HepG2 (cell line): ENCODE measurements at regions not wholly inside any gene's neighbourhood (a gene's known extent, or its start where the extent isn't known, plus 50 kb on each side); places are given as distances from the start of the nearest gene placed in this dataset.

Source experiments
- ATAC-seq: fragments of 200-7000 bp; cut with Tn5 transposase; 3 replicates; pipeline ENCODE4 v1.9.1; 2020; ENCODE audit warnings: mild to moderate bottlenecking, moderate library complexity
- BruUV-seq: library from RNA; stranded (reverse); fragments of 400-500 nt; replicated peaks from 2 replicates; lab custom pipeline; 2021; lab: Mats Ljungman, UMichigan
- CTCF ChIA-PET: fragments of 300-600 bp; formaldehyde crosslinking; extraction: SDS; loops from one replicate; lab custom pipeline; 2021; ENCODE audit warnings: low total read pairs, inconsistent platforms, low intra/inter-chr PET ratio; lab: Yijun Ruan, JAX
- POLR2A ChIA-PET: fragments of 350-600 bp; sonication (Branson Sonifier 250); formaldehyde crosslinking; loops from one replicate; lab custom pipeline; 2020; ENCODE audit warnings: antibody characterized with exemption, inconsistent platforms; lab: Yijun Ruan, JAX
- DNase-seq: peaks from one replicate; pipeline ENCODE4 v3.0.0-alpha.2; 2015; ENCODE audit warnings: low spot score
- FAIRE-seq: peaks from 3 replicates; lab custom pipeline; 2011; peaks lifted over from hg19 to GRCh38; lab: Jason Lieb, UNC
- H2AFZ ChIP-seq: one replicate; pipeline ENCODE4 v1.6.1; 2011; ENCODE audit warnings: low read length, inconsistent platforms
- H3K27ac ChIP-seq: fragments of 300-600 bp; 3 replicates; pipeline ENCODE4 v1.8.0; 2011; ENCODE audit warnings: mixed run types, mild to moderate bottlenecking, mixed read lengths, low read length, inconsistent platforms; ENCODE audit not compliant: insufficient read depth; ENCODE audit errors: extremely low read length
- H3K27me3 ChIP-seq, 2 experiments: fragments of 200-600 bp in 1 of 2; 2 replicates in 1 of 2; 3 replicates in 1 of 2; pipeline versions ENCODE4 v1.6.0 to v1.8.0; 2011; ENCODE audit warnings: low read length in 2 of 2, mild to moderate bottlenecking in 2 of 2, moderate library complexity in 2 of 2, inconsistent platforms in 1 of 2; ENCODE audit not compliant: insufficient read depth in 2 of 2, control insufficient read depth in 1 of 2
- H3K36me3 ChIP-seq, 2 experiments: fragments of 200-600 bp in 1 of 2; replicated peaks in 1 of 2; 2 replicates in 1 of 2; 3 replicates in 1 of 2; pipeline versions ENCODE4 v1.5.1 to v1.8.0; 2011; ENCODE audit warnings: low read length in 2 of 2, inconsistent platforms in 1 of 2; ENCODE audit not compliant: insufficient read depth in 2 of 2, control insufficient read depth in 1 of 2
- H3K4me1 ChIP-seq: 2 replicates; pipeline ENCODE4 v1.5.1; 2012; ENCODE audit warnings: low read length, inconsistent platforms; ENCODE audit not compliant: insufficient read depth
- H3K4me2 ChIP-seq: 2 replicates; pipeline ENCODE4 v1.6.0; 2011; ENCODE audit warnings: low read depth, low read length, inconsistent platforms
- H3K4me3 ChIP-seq, 3 experiments: fragments of 200-600 bp in 1 of 3; sonication (generic), shearing (Covaris generic) in 1 of 3; replicated peaks in 1 of 3; 2 replicates each; pipeline ENCODE4 v1.5.1; 2011 to 2016; ENCODE audit warnings: low read length in 3 of 3, inconsistent platforms in 2 of 3, low read depth in 2 of 3, mild to moderate bottlenecking in 2 of 3, control low read depth in 1 of 3, mixed read lengths in 1 of 3; ENCODE audit not compliant: insufficient read depth in 1 of 3
- H3K79me2 ChIP-seq: one replicate; pipeline ENCODE4 v1.6.1; 2011; ENCODE audit warnings: low read length, inconsistent platforms; ENCODE audit not compliant: insufficient read depth
- H3K9ac ChIP-seq: 2 replicates; pipeline ENCODE4 v1.6.0; 2011; ENCODE audit warnings: mild to moderate bottlenecking, low read depth, low read length, inconsistent platforms; ENCODE audit not compliant: insufficient read depth
- H3K9me3 ChIP-seq: 2 replicates; pipeline ENCODE4 v1.5.1; 2012; ENCODE audit warnings: mild to moderate bottlenecking, low read length
- H4K20me1 ChIP-seq: 2 replicates; pipeline ENCODE4 v1.6.0; 2011; ENCODE audit warnings: inconsistent platforms, mild to moderate bottlenecking, low read length, moderate library complexity; ENCODE audit not compliant: insufficient read depth
- MAFF ChIP-seq: IDR thresholded peaks from 2 replicates; pipeline ENCODE4 v1.6.1; 2011; ENCODE audit warnings: low read depth, low read length, improper control_type of control experiment
- MAFK ChIP-seq, 2 experiments: IDR thresholded peaks in 1 of 2; conservative IDR thresholded peaks in 1 of 2; 2 replicates each; pipeline ENCODE4 v1.6.1; 2011; ENCODE audit warnings: improper control_type of control experiment in 2 of 2, low read length in 2 of 2
- NFIB ChIP-seq: sonication (generic); formaldehyde crosslinking; IDR thresholded peaks from 2 replicates; pipeline ENCODE4 v1.9.0; 2021; ENCODE audit warnings: missing genetic modification reagents, mild to moderate bottlenecking, borderline replicate concordance
- NR1H2 ChIP-seq: sonication (generic); formaldehyde crosslinking; IDR thresholded peaks from 2 replicates; pipeline ENCODE4 v1.8.1; 2022; ENCODE audit warnings: low read depth, missing genetic modification reagents, borderline replicate concordance
- SP2 ChIP-seq: sonication (generic); formaldehyde crosslinking; IDR thresholded peaks from 2 replicates; pipeline ENCODE4 v1.5.1; 2020; ENCODE audit warnings: mild to moderate bottlenecking, missing genetic modification reagents
- SRSF1 ChIP-seq: fragments of 200-400 bp; formaldehyde crosslinking; optimal IDR thresholded peaks from 2 replicates; pipeline ENCODE3; 2017; ENCODE audit warnings: mild to moderate bottlenecking, low read depth, low read length, moderate library complexity
- ZNF274 ChIP-seq: sonication (generic); formaldehyde crosslinking; IDR thresholded peaks from 2 replicates; pipeline ENCODE4 v1.5.1; 2020; ENCODE audit warnings: mild to moderate bottlenecking, missing genetic modification reagents
- ZNF292 ChIP-seq: sonication (generic); formaldehyde crosslinking; IDR thresholded peaks from 2 replicates; pipeline ENCODE4 v1.8.1; 2022; ENCODE audit warnings: mild to moderate bottlenecking, low read depth, missing genetic modification reagents, borderline replicate concordance
- ZNF530 ChIP-seq: sonication (generic); formaldehyde crosslinking; IDR thresholded peaks from 2 replicates; pipeline ENCODE4 v1.5.0; 2020; ENCODE audit warnings: low read depth, mild to moderate bottlenecking, missing genetic modification reagents
- WGBS: methylation state at CpG from one replicate; pipeline ENCODE4 v1.1.6; 2017; ENCODE audit warnings: low lambda C conversion rate; 5-methylcytosine and 5-hydroxymethylcytosine counted together
- in situ Hi-C: cut with HindIII; loops from 2 replicates; pipeline ENCODE4 v1.10.0; 2017; ENCODE audit warnings: low pct_unique_long_range_greater_than_20kb; ENCODE audit not compliant: extremely low pct_ligation_motif_present
- intact Hi-C: fragments of 100-400 bp; cut with micrococcal nuclease; formaldehyde crosslinking; loops from one replicate; pipeline ENCODE4 v1.10.0; 2022; ENCODE audit not compliant: unreplicated experiment
- TF ChIP-seq, protein P1 (sequence below): IDR thresholded peaks from 2 replicates; pipeline ENCODE4 v1.6.1; 2016

- ChIA-PET POLR2A (no interaction called here), CTCF (no interaction called here)
- Histone ChIP-seq H3K4me3 (no peak overlapping the region), H3K79me2 (no peaks in the 10 kb centered on the region), H4K20me1 (no peaks in the 10 kb centered on the region), H3K36me3 (no peaks in the 10 kb centered on the region), H3K9ac (no peak overlapping the region), H3K27ac (no peak overlapping the region), H3K9me3 (no peaks in the 10 kb centered on the region), H3K27me3 (no peaks in the 10 kb centered on the region), H3K4me2 (no peak overlapping the region), H2AFZ (no peak overlapping the region), H3K4me1 (no peaks in the 10 kb centered on the region)
- FAIRE-seq: no peak
- no peak for TF ChIP-seq NR1H2 (CRISPR knock-in tag)
- no peak for TF ChIP-seq ZNF274 (CRISPR knock-in tag)
- no peak for TF ChIP-seq NFIB (CRISPR knock-in tag)
- TF ChIP-seq SP2 (CRISPR knock-in tag): no peak
- TF ChIP-seq, protein P1, sequence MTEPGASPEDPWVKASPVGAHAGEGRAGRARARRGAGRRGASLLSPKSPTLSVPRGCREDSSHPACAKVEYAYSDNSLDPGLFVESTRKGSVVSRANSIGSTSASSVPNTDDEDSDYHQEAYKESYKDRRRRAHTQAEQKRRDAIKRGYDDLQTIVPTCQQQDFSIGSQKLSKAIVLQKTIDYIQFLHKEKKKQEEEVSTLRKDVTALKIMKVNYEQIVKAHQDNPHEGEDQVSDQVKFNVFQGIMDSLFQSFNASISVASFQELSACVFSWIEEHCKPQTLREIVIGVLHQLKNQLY (CRISPR knock-in tag): no peak
- TF ChIP-seq ZNF292 (CRISPR knock-in tag): no peak
- TF ChIP-seq SRSF1: no peak
- in situ Hi-C loops: no loop called here
- DNase-seq: no peak
- no TSS peak for BruUV-seq
- 0% methylated on average over 1 of the region's 1 CpG for WGBS
- ATAC-seq: no peak
- intact Hi-C loops: no loop called here
Measured at GRCh38 chr7:123343611-123344010, 143.8 kb upstream of the SLC13A1 start.

GRCh38 chr7:123341102-123341501, 141.3 kb upstream of the SLC13A1 start:
- in situ Hi-C loops: no loop called here
- H3K36me3 ChIP-seq: no peaks in the 10 kb centered on the region
- H3K4me3 ChIP-seq: no peak overlapping the region
- intact Hi-C loops: no loop called here
- H3K27ac ChIP-seq: no peak overlapping the region
- no TSS peak for BruUV-seq
- CTCF ChIA-PET: no interaction called here
- H2AFZ ChIP-seq: no peak overlapping the region
- H3K9me3 ChIP-seq: no peaks in the 10 kb centered on the region
- POLR2A ChIA-PET: no interaction called here
- ATAC-seq (no peak), DNase-seq (no peak)
- WGBS: 7% methylated on average over 1 of the region's 1 CpG
- no peaks in the 10 kb centered on the region for H3K79me2 ChIP-seq
- no peaks in the 10 kb centered on the region for H3K4me1 ChIP-seq
- H3K9ac ChIP-seq: no peak overlapping the region
- H4K20me1 ChIP-seq: no peaks in the 10 kb centered on the region
- no peaks in the 10 kb centered on the region for H3K27me3 ChIP-seq
- TF ChIP-seq MAFK (conservative IDR thresholded peaks at IDR 0.05 in 1 of 2, IDR thresholded peaks at IDR 0.05 in 1 of 2; ENCODE audit: low read length in 2 of 2) (peak; percentile 63 to 74), MAFF (peak; percentile 61), ZNF530 (CRISPR knock-in tag) (no peak)
- TF ChIP-seq, all 625 proteins: peak for 2
- no peak overlapping the region for H3K4me2 ChIP-seq
- no peak for FAIRE-seq
